ENCODE measurements at regions not wholly inside any gene's neighbourhood (a gene's known extent, or its start where the extent isn't known, plus 50 kb on each side); places are given as distances from the start of the nearest gene placed in this dataset.

- no peak for DNase-seq
Observed at GRCh38 chr1:239896569-239896968, 195.1 kb upstream of the FMN2 start.

- no peak for DNase-seq
Observed at GRCh38 chr1:239896980-239897379, 194.7 kb upstream of the FMN2 start.

- DNase-seq: no peak
Observed at GRCh38 chr1:239897458-239897857, 194.2 kb upstream of the FMN2 start.

GRCh38 chr1:239898062-239898730, 193.5 kb upstream of the FMN2 start:
- DNase-seq: peak; percentile 79

- DNase-seq: no peak
Observed at GRCh38 chr1:239899747-239900146, 191.9 kb upstream of the FMN2 start.

GRCh38 chr1:239906394-239906793, 185.3 kb upstream of the FMN2 start:
- DNase-seq: no peak

GRCh38 chr1:239909898-239910297, 181.8 kb upstream of the FMN2 start:
- DNase-seq: no peak

- no peak for DNase-seq
Observed at GRCh38 chr1:239912471-239912870, 179.2 kb upstream of the FMN2 start.

- DNase-seq: no peak
Observed at GRCh38 chr1:239913141-239913585, 178.5 kb upstream of the FMN2 start.

- DNase-seq: no peak
Observed at GRCh38 chr1:239914751-239915231, 176.9 kb upstream of the FMN2 start.

- no peak for DNase-seq
Observed at GRCh38 chr1:239918634-239919033, 173.0 kb upstream of the FMN2 start.

- DNase-seq: no peak
Observed at GRCh38 chr1:239920214-239920613, 171.5 kb upstream of the FMN2 start.

GRCh38 chr1:239922778-239923522, 168.7 kb upstream of the FMN2 start:
- DNase-seq: no peak

- DNase-seq: no peak
Observed at GRCh38 chr1:239924741-239925350, 166.8 kb upstream of the FMN2 start.

- no peak for DNase-seq
Observed at GRCh38 chr1:239926184-239926583, 165.5 kb upstream of the FMN2 start.

GRCh38 chr1:239929317-239929716, 162.4 kb upstream of the FMN2 start:
- DNase-seq: no peak

GRCh38 chr1:239930686-239931262, 160.9 kb upstream of the FMN2 start:
- no peak for DNase-seq

- DNase-seq: no peak
Observed at GRCh38 chr1:239931341-239931740, 160.3 kb upstream of the FMN2 start.

GRCh38 chr1:239939602-239940001, 152.1 kb upstream of the FMN2 start:
- DNase-seq: no peak

GRCh38 chr1:239943761-239944160, 147.9 kb upstream of the FMN2 start:
- DNase-seq: no peak

- DNase-seq: no peak
Observed at GRCh38 chr1:239944666-239945065, 147.0 kb upstream of the FMN2 start.

- no peak for DNase-seq
Observed at GRCh38 chr1:239947801-239948200, 143.9 kb upstream of the FMN2 start.

- peak; percentile 52 for DNase-seq
Observed at GRCh38 chr1:239951511-239952140, 140.1 kb upstream of the FMN2 start.

Measured in CD4-positive, alpha-beta T cell treated with Interleukin-17A for 4 hours (primary cell).